ENCODE measurements at regions not wholly inside any gene's neighbourhood (a gene's known extent, or its start where the extent isn't known, plus 50 kb on each side); places are given as distances from the start of the nearest gene placed in this dataset.

- TF ChIP-seq CTCF (conservative IDR thresholded peaks at IDR 0.05; ENCODE audit: low read depth, low read length) (no peak), EZH2 (IDR thresholded peaks at IDR 0.05; ENCODE audit: low read length, unreplicated experiment) (no peak)
These were observed 504.0 kb upstream of the PTCHD4 start for GRCh38 chr6:48615041-48615440.

All from PC-3 (cell line).